Stomach smooth muscle (tissue), 2 donors: ENCODE measurements at regions not wholly inside any gene's neighbourhood (a gene's known extent, or its start where the extent isn't known, plus 50 kb on each side); places are given as distances from the start of the nearest gene placed in this dataset.

Experiments used
- H3K27ac ChIP-seq: one replicate; pipeline ENCODE4 v1.7.0; 2013; ENCODE audit warnings: mild to moderate bottlenecking, low read length, inconsistent platforms
- H3K27me3 ChIP-seq, 2 donors: one replicate each; pipeline ENCODE4 v1.7.0; 2013; ENCODE audit warnings: low read length in 2 of 2; ENCODE audit not compliant: insufficient read depth in 2 of 2, control insufficient read depth in 1 of 2
- H3K36me3 ChIP-seq, 2 donors: one replicate each; pipeline ENCODE4 v1.7.0; 2013; ENCODE audit warnings: low read length in 2 of 2; ENCODE audit not compliant: control insufficient read depth in 2 of 2, insufficient read depth in 2 of 2
- H3K4me1 ChIP-seq: one replicate; pipeline ENCODE4 v1.7.0; 2013; ENCODE audit warnings: low read length; ENCODE audit not compliant: control insufficient read depth, insufficient read depth
- H3K4me3 ChIP-seq, 2 donors: one replicate each; pipeline ENCODE4 v1.7.0; 2013; ENCODE audit warnings: low read length in 2 of 2
- H3K9ac ChIP-seq, 2 donors: one replicate each; pipeline ENCODE4 v1.7.0; 2013; ENCODE audit warnings: low read length in 2 of 2, mild to moderate bottlenecking in 1 of 2
- H3K9me3 ChIP-seq, 2 donors: one replicate each; pipeline ENCODE4 v1.7.0; 2013; ENCODE audit warnings: low read length in 2 of 2; ENCODE audit not compliant: control insufficient read depth in 2 of 2
- donor health status: healthy.
- donor health status: Pancreatic carcinoma.

GRCh38 chr17:72423286-72423589 is 302.4 kb downstream of the SOX9 start:
- Histone ChIP-seq H3K27me3 (no peaks in the 10 kb centered on the region), H3K27ac (no peak overlapping the region), H3K36me3 (no peaks in the 10 kb centered on the region), H3K4me1 (peaks cover 3% of the 10 kb centered on the region), H3K4me3 (no peak overlapping the region), H3K9me3 (peaks cover under 1 to 5% of the 10 kb centered on the region in 2 donors), H3K9ac (no peak overlapping the region)

GRCh38 chr17:72423718-72424117 is 302.9 kb downstream of the SOX9 start:
- Histone ChIP-seq H3K4me3 (no peak overlapping the region), H3K9ac (no peak overlapping the region), H3K27ac (no peak overlapping the region), H3K36me3 (no peaks in the 10 kb centered on the region), H3K27me3 (no peaks in the 10 kb centered on the region), H3K4me1 (peaks cover 3% of the 10 kb centered on the region), H3K9me3 (peaks cover 0 to 4% of the 10 kb centered on the region in 2 donors)

GRCh38 chr17:72424505-72425117 is 303.8 kb downstream of the SOX9 start:
- H3K9me3 ChIP-seq, result no peaks in the 10 kb centered on the region
- no peak overlapping the region for H3K27ac ChIP-seq
- no peak overlapping the region for H3K9ac ChIP-seq
- no peak overlapping the region for H3K4me3 ChIP-seq
- H3K4me1 ChIP-seq, result peaks cover 3% of the 10 kb centered on the region
- no peaks in the 10 kb centered on the region for H3K36me3 ChIP-seq
- no peaks in the 10 kb centered on the region for H3K27me3 ChIP-seq

- Histone ChIP-seq H3K9ac (no peak overlapping the region), H3K36me3 (no peaks in the 10 kb centered on the region), H3K27me3 (no peaks in the 10 kb centered on the region), H3K4me3 (no peak overlapping the region), H3K4me1 (peaks cover 3% of the 10 kb centered on the region), H3K9me3 (no peaks in the 10 kb centered on the region), H3K27ac (no peak overlapping the region)
Observed at GRCh38 chr17:72425133-72425793, 304.4 kb downstream of the SOX9 start.

- Histone ChIP-seq H3K36me3 (no peaks in the 10 kb centered on the region), H3K4me1 (peaks cover 3% of the 10 kb centered on the region), H3K27ac (no peak overlapping the region)
Observed at GRCh38 chr17:72425794-72426168, 305.0 kb downstream of the SOX9 start.

GRCh38 chr17:72426321-72426720 is 305.5 kb downstream of the SOX9 start:
- Histone ChIP-seq H3K27ac (no peak overlapping the region), H3K36me3 (no peaks in the 10 kb centered on the region), H3K4me1 (peaks cover 3% of the 10 kb centered on the region)

More at GRCh38 chr17:72425794-72426168, 305.0 kb downstream of the SOX9 start:
- no peak overlapping the region for H3K9ac ChIP-seq
- H3K4me3 ChIP-seq, result no peak overlapping the region
- no peaks in the 10 kb centered on the region for H3K9me3 ChIP-seq
- no peaks in the 10 kb centered on the region for H3K27me3 ChIP-seq

GRCh38 chr17:72426948-72427760 is 306.3 kb downstream of the SOX9 start:
- Histone ChIP-seq H3K4me1 (no peaks in the 10 kb centered on the region), H3K9me3 (no peaks in the 10 kb centered on the region), H3K9ac (no peak overlapping the region), H3K27me3 (no peaks in the 10 kb centered on the region), H3K36me3 (no peaks in the 10 kb centered on the region), H3K27ac (no peak overlapping the region), H3K4me3 (no peak overlapping the region)

More at GRCh38 chr17:72426321-72426720, 305.5 kb downstream of the SOX9 start:
- Histone ChIP-seq H3K4me3 (no peak overlapping the region), H3K9me3 (no peaks in the 10 kb centered on the region), H3K9ac (no peak overlapping the region), H3K27me3 (no peaks in the 10 kb centered on the region)

- Histone ChIP-seq H3K27me3 (no peaks in the 10 kb centered on the region), H3K27ac (no peak overlapping the region), H3K9ac (no peak overlapping the region), H3K4me3 (no peak overlapping the region), H3K9me3 (no peaks in the 10 kb centered on the region), H3K4me1 (no peaks in the 10 kb centered on the region), H3K36me3 (no peaks in the 10 kb centered on the region)
Observed at GRCh38 chr17:72427761-72428109, 306.9 kb downstream of the SOX9 start.

GRCh38 chr17:72429066-72429638 is 308.3 kb downstream of the SOX9 start:
- H3K9me3 ChIP-seq, result no peaks in the 10 kb centered on the region
- no peaks in the 10 kb centered on the region for H3K4me1 ChIP-seq
- no peak overlapping the region for H3K9ac ChIP-seq
- H3K36me3 ChIP-seq, result no peaks in the 10 kb centered on the region
- no peaks in the 10 kb centered on the region for H3K27me3 ChIP-seq
- H3K27ac ChIP-seq, result no peak overlapping the region
- no peak overlapping the region for H3K4me3 ChIP-seq

GRCh38 chr17:72430611-72431432 is 310.0 kb downstream of the SOX9 start:
- Histone ChIP-seq H3K9me3 (no peaks in the 10 kb centered on the region), H3K27ac (no peak overlapping the region), H3K4me1 (no peaks in the 10 kb centered on the region), H3K9ac (no peak overlapping the region), H3K4me3 (no peak overlapping the region), H3K27me3 (no peaks in the 10 kb centered on the region), H3K36me3 (no peaks in the 10 kb centered on the region)
